Glutamatergic neuron (in vitro differentiated cells): ENCODE measurements at regions not wholly inside any gene's neighbourhood (a gene's known extent, or its start where the extent isn't known, plus 50 kb on each side); places are given as distances from the start of the nearest gene placed in this dataset.

Experiments used
- DNase-seq: peaks from one replicate; pipeline ENCODE4 v3.0.0; 2022
- H3K27ac Mint-ChIP-seq: one replicate; pipeline ENCODE4 v1.8.0; 2020; ENCODE audit warnings: mild to moderate bottlenecking, mixed read lengths, inconsistent platforms; ENCODE audit not compliant: unreplicated experiment
- H3K27me3 Mint-ChIP-seq: one replicate; pipeline ENCODE4 v1.8.0; 2020; ENCODE audit warnings: mild to moderate bottlenecking, moderate library complexity, mixed read lengths, inconsistent platforms; ENCODE audit not compliant: unreplicated experiment
- H3K36me3 Mint-ChIP-seq: one replicate; pipeline ENCODE4 v1.8.0; 2020; ENCODE audit warnings: mild to moderate bottlenecking, mixed read lengths, inconsistent platforms; ENCODE audit not compliant: unreplicated experiment
- H3K4me1 Mint-ChIP-seq: one replicate; pipeline ENCODE4 v1.8.0; 2020; ENCODE audit warnings: mild to moderate bottlenecking, low read depth, mixed read lengths, inconsistent platforms; ENCODE audit not compliant: unreplicated experiment
- H3K4me3 Mint-ChIP-seq: one replicate; pipeline ENCODE4 v1.8.0; 2020; ENCODE audit warnings: mild to moderate bottlenecking, mixed read lengths, inconsistent platforms; ENCODE audit not compliant: unreplicated experiment
- H3K9me3 Mint-ChIP-seq: one replicate; pipeline ENCODE4 v1.8.0; 2020; ENCODE audit warnings: mild to moderate bottlenecking, moderate library complexity, mixed read lengths, inconsistent platforms; ENCODE audit not compliant: unreplicated experiment
- CTCF ChIP-seq: fragments of 200-600 bp; sonication (generic); IDR thresholded peaks from one replicate; pipeline ENCODE4 v1.5.0; 2021; ENCODE audit not compliant: partially characterized antibody, unreplicated experiment

- Mint-ChIP-seq H3K9me3 (no peaks in the 10 kb centered on the region), H3K4me1 (peaks cover 2% of the 10 kb centered on the region), H3K4me3 (no peak overlapping the region), H3K27ac (no peak overlapping the region), H3K36me3 (peaks cover 5% of the 10 kb centered on the region), H3K27me3 (no peaks in the 10 kb centered on the region)
- no peak for TF ChIP-seq CTCF
- DNase-seq: no peak
Observed at GRCh38 chr15:61403884-61404283, 174.8 kb upstream of the RORA start.

- Mint-ChIP-seq H3K9me3 (no peaks in the 10 kb centered on the region), H3K4me1 (peaks cover 2% of the 10 kb centered on the region), H3K4me3 (no peak overlapping the region), H3K27ac (no peak overlapping the region), H3K27me3 (no peaks in the 10 kb centered on the region), H3K36me3 (peaks cover 5% of the 10 kb centered on the region)
- no peak for TF ChIP-seq CTCF
- no peak for DNase-seq
Observed at GRCh38 chr15:61401903-61402698, 173.0 kb upstream of the RORA start.

- DNase-seq: no peak
- Mint-ChIP-seq H3K4me1 (no peaks in the 10 kb centered on the region), H3K27ac (no peak overlapping the region), H3K36me3 (peaks cover 5% of the 10 kb centered on the region), H3K27me3 (no peaks in the 10 kb centered on the region), H3K9me3 (no peaks in the 10 kb centered on the region), H3K4me3 (no peak overlapping the region)
- no peak for TF ChIP-seq CTCF
Observed at GRCh38 chr15:61398310-61398709, 169.2 kb upstream of the RORA start.

GRCh38 chr15:61396235-61396919 lies 167.3 kb upstream of the RORA start:
- Mint-ChIP-seq H3K4me1 (peaks cover 2% of the 10 kb centered on the region), H3K9me3 (no peaks in the 10 kb centered on the region), H3K27me3 (no peaks in the 10 kb centered on the region), H3K36me3 (no peaks in the 10 kb centered on the region), H3K27ac (no peak overlapping the region), H3K4me3 (no peak overlapping the region)
- DNase-seq: no peak
- no peak for TF ChIP-seq CTCF

GRCh38 chr15:61393949-61394348 lies 164.8 kb upstream of the RORA start:
- Mint-ChIP-seq H3K27me3 (peaks cover 3% of the 10 kb centered on the region), H3K4me1 (peaks cover 2% of the 10 kb centered on the region), H3K4me3 (no peak overlapping the region), H3K27ac (no peak overlapping the region), H3K9me3 (no peaks in the 10 kb centered on the region), H3K36me3 (no peaks in the 10 kb centered on the region)
- no peak for TF ChIP-seq CTCF
- DNase-seq: no peak
